ENCODE measurements at regions not wholly inside any gene's neighbourhood (a gene's known extent, or its start where the extent isn't known, plus 50 kb on each side); places are given as distances from the start of the nearest gene placed in this dataset.

- H3K36me3 Mint-ChIP-seq (ENCODE audit: unreplicated experiment): no peaks in the 10 kb centered on the region
- no peak overlapping the region for H3K4me3 Mint-ChIP-seq (ENCODE audit: unreplicated experiment)
- no peaks in the 10 kb centered on the region for H3K9me3 Mint-ChIP-seq (ENCODE audit: unreplicated experiment)
- no peak for DNase-seq (ENCODE audit: extremely low spot score, unreplicated experiment)
- H3K27me3 Mint-ChIP-seq (ENCODE audit: unreplicated experiment): peaks cover 2% of the 10 kb centered on the region
- no peaks in the 10 kb centered on the region for H3K4me1 Mint-ChIP-seq (ENCODE audit: unreplicated experiment)
- no peak for TF ChIP-seq CTCF (IDR thresholded peaks at IDR 0.05)
- no peak overlapping the region for H3K27ac Mint-ChIP-seq (ENCODE audit: unreplicated experiment)
Observed at GRCh38 chr3:65238652-65239051, 550.9 kb upstream of the ADAMTS9 start.

GRCh38 chr3:65234499-65234898 is 546.7 kb upstream of the ADAMTS9 start:
- Mint-ChIP-seq H3K27me3 (ENCODE audit: unreplicated experiment) (no peaks in the 10 kb centered on the region), H3K4me3 (ENCODE audit: unreplicated experiment) (no peak overlapping the region), H3K4me1 (ENCODE audit: unreplicated experiment) (no peaks in the 10 kb centered on the region), H3K27ac (ENCODE audit: unreplicated experiment) (no peak overlapping the region), H3K9me3 (ENCODE audit: unreplicated experiment) (no peaks in the 10 kb centered on the region), H3K36me3 (ENCODE audit: unreplicated experiment) (no peaks in the 10 kb centered on the region)
- no peak for TF ChIP-seq CTCF (IDR thresholded peaks at IDR 0.05)
- DNase-seq (ENCODE audit: extremely low spot score, unreplicated experiment): no peak

GRCh38 chr3:65233561-65233960 is 545.8 kb upstream of the ADAMTS9 start:
- Mint-ChIP-seq H3K9me3 (ENCODE audit: unreplicated experiment) (no peaks in the 10 kb centered on the region), H3K27me3 (ENCODE audit: unreplicated experiment) (no peaks in the 10 kb centered on the region), H3K4me1 (ENCODE audit: unreplicated experiment) (no peaks in the 10 kb centered on the region), H3K4me3 (ENCODE audit: unreplicated experiment) (no peak overlapping the region), H3K36me3 (ENCODE audit: unreplicated experiment) (no peaks in the 10 kb centered on the region), H3K27ac (ENCODE audit: unreplicated experiment) (no peak overlapping the region)
- no peak for TF ChIP-seq CTCF (IDR thresholded peaks at IDR 0.05)
- no peak for DNase-seq (ENCODE audit: extremely low spot score, unreplicated experiment)

GRCh38 chr3:65231544-65231943 is 543.7 kb upstream of the ADAMTS9 start:
- Mint-ChIP-seq H3K4me3 (ENCODE audit: unreplicated experiment) (no peak overlapping the region), H3K4me1 (ENCODE audit: unreplicated experiment) (no peaks in the 10 kb centered on the region), H3K36me3 (ENCODE audit: unreplicated experiment) (no peaks in the 10 kb centered on the region), H3K27ac (ENCODE audit: unreplicated experiment) (no peak overlapping the region), H3K27me3 (ENCODE audit: unreplicated experiment) (no peaks in the 10 kb centered on the region), H3K9me3 (ENCODE audit: unreplicated experiment) (no peaks in the 10 kb centered on the region)
- TF ChIP-seq CTCF (IDR thresholded peaks at IDR 0.05): no peak
- no peak for DNase-seq (ENCODE audit: extremely low spot score, unreplicated experiment)

GRCh38 chr3:65230261-65231139 is 542.7 kb upstream of the ADAMTS9 start:
- no peaks in the 10 kb centered on the region for H3K9me3 Mint-ChIP-seq (ENCODE audit: unreplicated experiment)
- no peak for TF ChIP-seq CTCF (IDR thresholded peaks at IDR 0.05)
- no peaks in the 10 kb centered on the region for H3K4me1 Mint-ChIP-seq (ENCODE audit: unreplicated experiment)
- no peak overlapping the region for H3K27ac Mint-ChIP-seq (ENCODE audit: unreplicated experiment)
- no peak for DNase-seq (ENCODE audit: extremely low spot score, unreplicated experiment)
- no peak overlapping the region for H3K4me3 Mint-ChIP-seq (ENCODE audit: unreplicated experiment)
- H3K27me3 Mint-ChIP-seq (ENCODE audit: unreplicated experiment): no peaks in the 10 kb centered on the region
- H3K36me3 Mint-ChIP-seq (ENCODE audit: unreplicated experiment): no peaks in the 10 kb centered on the region

All from osteocyte (in vitro differentiated cells).